H9 (cell line): ENCODE measurements at regions not wholly inside any gene's neighbourhood (a gene's known extent, or its start where the extent isn't known, plus 50 kb on each side); places are given as distances from the start of the nearest gene placed in this dataset.

Source experiments
- DNase-seq: peaks from one replicate; pipeline ENCODE4 v3.0.0-alpha.2; 2017
- H2AFZ ChIP-seq: one replicate; pipeline ENCODE4 v1.6.1; 2013; ENCODE audit warnings: mild to moderate bottlenecking, low read length, control low read depth, moderate library complexity
- H2AK5ac ChIP-seq: 2 replicates; pipeline ENCODE4 v1.6.1; 2013; ENCODE audit warnings: low read length, control low read depth, mixed read lengths; ENCODE audit not compliant: insufficient read length
- H2BK120ac ChIP-seq: one replicate; pipeline ENCODE4 v1.6.1; 2013; ENCODE audit warnings: low read depth, mild to moderate bottlenecking, low read length, control low read depth, inconsistent platforms; ENCODE audit not compliant: poor library complexity, severe bottlenecking
- H2BK12ac ChIP-seq: 2 replicates; pipeline ENCODE4 v1.6.1; 2013; ENCODE audit warnings: low read length, control low read depth, mixed read lengths, low read depth; ENCODE audit not compliant: insufficient read length
- H2BK15ac ChIP-seq: 2 replicates; pipeline ENCODE4 v1.6.1; 2013; ENCODE audit warnings: low read depth, low read length, control low read depth
- H2BK20ac ChIP-seq: one replicate; pipeline ENCODE4 v1.6.1; 2013; ENCODE audit warnings: low read depth, mild to moderate bottlenecking, low read length, control low read depth, inconsistent platforms; ENCODE audit not compliant: poor library complexity, severe bottlenecking
- H2BK5ac ChIP-seq: 2 replicates; pipeline ENCODE4 v1.6.1; 2013; ENCODE audit warnings: low read length, control low read depth, mixed read lengths; ENCODE audit not compliant: insufficient read length
- H3K14ac ChIP-seq: 2 replicates; pipeline ENCODE4 v1.6.1; 2013; ENCODE audit warnings: low read length, control low read depth; ENCODE audit not compliant: insufficient read depth
- H3K18ac ChIP-seq: 2 replicates; pipeline ENCODE4 v1.6.1; 2013; ENCODE audit warnings: low read depth, mild to moderate bottlenecking, mixed read lengths, low read length, control low read depth; ENCODE audit not compliant: insufficient read length
- H3K23ac ChIP-seq: 2 replicates; pipeline ENCODE4 v1.6.1; 2013; ENCODE audit warnings: low read length, control low read depth, mixed read lengths, low read depth; ENCODE audit not compliant: insufficient read length
- H3K23me2 ChIP-seq: 2 replicates; pipeline ENCODE4 v1.6.1; 2013; ENCODE audit warnings: low read depth, mild to moderate bottlenecking, mixed read lengths, low read length, control low read depth; ENCODE audit not compliant: insufficient read length, poor library complexity, severe bottlenecking
- H3K27ac ChIP-seq: 2 replicates; pipeline ENCODE4 v1.5.1; 2013; ENCODE audit warnings: low read length, control low read depth, mixed read lengths, low read depth; ENCODE audit not compliant: insufficient read length
- H3K27me3 ChIP-seq: 2 replicates; pipeline ENCODE4 v1.6.1; 2013; ENCODE audit warnings: low read length, control low read depth, inconsistent platforms; ENCODE audit not compliant: insufficient read depth
- H3K4ac ChIP-seq: 2 replicates; pipeline ENCODE4 v1.6.1; 2013; ENCODE audit warnings: low read depth, mild to moderate bottlenecking, control low read depth, inconsistent platforms, low read length, moderate library complexity
- H3K4me1 ChIP-seq: 2 replicates; pipeline ENCODE4 v1.6.1; 2013; ENCODE audit warnings: low read length, control low read depth, inconsistent platforms; ENCODE audit not compliant: insufficient read depth
- H3K4me2 ChIP-seq: 2 replicates; pipeline ENCODE4 v1.6.1; 2013; ENCODE audit warnings: low read length, control low read depth, mixed read lengths; ENCODE audit not compliant: insufficient read length, insufficient read depth
- H3K56ac ChIP-seq: 2 replicates; pipeline ENCODE4 v1.6.1; 2013; ENCODE audit warnings: low read depth, mild to moderate bottlenecking, mixed read lengths, low read length, control low read depth; ENCODE audit not compliant: insufficient read length
- H3K79me1 ChIP-seq: 2 replicates; pipeline ENCODE4 v1.6.1; 2013; ENCODE audit warnings: low read depth, mild to moderate bottlenecking, moderate library complexity, low read length, control low read depth, inconsistent platforms; ENCODE audit not compliant: insufficient read depth, poor library complexity, severe bottlenecking
- H3K79me2 ChIP-seq: 2 replicates; pipeline ENCODE4 v1.6.1; 2013; ENCODE audit warnings: low read length, control low read depth, inconsistent platforms; ENCODE audit not compliant: insufficient read depth
- H3K9ac ChIP-seq: 2 replicates; pipeline ENCODE4 v1.6.1; 2013; ENCODE audit warnings: low read length, control low read depth, mixed read lengths; ENCODE audit not compliant: insufficient read length; ENCODE audit errors: extremely low read depth
- H3K9me3 ChIP-seq: one replicate; pipeline ENCODE4 v1.6.1; 2013; ENCODE audit warnings: low read depth, low read length, inconsistent platforms; ENCODE audit not compliant: control insufficient read depth
- H3T11ph ChIP-seq: one replicate; pipeline ENCODE4 v1.6.1; 2013; ENCODE audit warnings: mild to moderate bottlenecking, low read length, control low read depth, inconsistent platforms
- H4K20me1 ChIP-seq: one replicate; pipeline ENCODE4 v1.6.1; 2013; ENCODE audit not compliant: control insufficient read depth, insufficient read length, insufficient read depth
- H4K5ac ChIP-seq: 2 replicates; pipeline ENCODE4 v1.6.1; 2013; ENCODE audit warnings: low read depth, mild to moderate bottlenecking, mixed read lengths, low read length, control low read depth; ENCODE audit not compliant: insufficient read length
- H4K8ac ChIP-seq: replicated peaks from 2 replicates; pipeline ENCODE4 v1.6.1; 2013; ENCODE audit warnings: low read length, control low read depth, mixed read lengths, low read depth; ENCODE audit not compliant: insufficient read length
- H4K91ac ChIP-seq: 2 replicates; pipeline ENCODE4 v1.6.1; 2013; ENCODE audit warnings: low read depth, mild to moderate bottlenecking, moderate library complexity, mixed read lengths, low read length, control low read depth; ENCODE audit not compliant: insufficient read length
- H3K27ac Mint-ChIP-seq, 3 experiments: 2 replicates in 2 of 3; 3 replicates in 1 of 3; pipeline ENCODE4 v1.8.0; 2020 to 2021; ENCODE audit warnings: mixed read lengths in 3 of 3, mild to moderate bottlenecking in 1 of 3, moderate library complexity in 1 of 3
- H3K27me3 Mint-ChIP-seq: 2 replicates; pipeline ENCODE4 v1.8.0; 2021; ENCODE audit warnings: low read depth, mild to moderate bottlenecking, moderate library complexity, mixed read lengths
- H3K36me3 Mint-ChIP-seq, 3 experiments: 2 replicates in 2 of 3; 3 replicates in 1 of 3; pipeline ENCODE4 v1.8.0; 2020 to 2021; ENCODE audit warnings: low read depth in 3 of 3, mixed read lengths in 3 of 3; ENCODE audit not compliant: insufficient read depth in 1 of 3
- H3K4me1 Mint-ChIP-seq, 2 experiments: 2 replicates each; pipeline ENCODE4 v1.8.0; 2020; ENCODE audit warnings: mixed read lengths in 2 of 2
- H3K4me3 Mint-ChIP-seq, 2 experiments: 2 replicates in 1 of 2; 3 replicates in 1 of 2; pipeline ENCODE4 v1.8.0; 2020 to 2021; ENCODE audit warnings: mild to moderate bottlenecking in 2 of 2, mixed read lengths in 2 of 2, moderate library complexity in 1 of 2
- H3K9me3 Mint-ChIP-seq, 2 experiments: 2 replicates in 1 of 2; 3 replicates in 1 of 2; pipeline ENCODE4 v1.8.0; 2020; ENCODE audit warnings: mild to moderate bottlenecking in 2 of 2, mixed read lengths in 2 of 2, moderate library complexity in 1 of 2
- CTCF ChIP-seq: fragments of 200-600 bp; sonication (generic); conservative IDR thresholded peaks from 3 replicates; pipeline ENCODE4 v1.8.0; 2021; ENCODE audit warnings: antibody characterized with exemption, mild to moderate bottlenecking

- Histone ChIP-seq H3K14ac (no peak overlapping the region), H4K8ac (no peak overlapping the region), H3K27me3 (no peaks in the 10 kb centered on the region; the same call in 1 of the 2 replicates), H2AFZ (no peak overlapping the region), H3K4me1 (no peaks in the 10 kb centered on the region), H2AK5ac (no peak overlapping the region), H2BK12ac (no peak overlapping the region), H3K9ac (no peak overlapping the region), H3K18ac (no peak overlapping the region), H3K4ac (no peak overlapping the region), H4K5ac (no peak overlapping the region), H3K79me1 (no peaks in the 10 kb centered on the region), H3T11ph (no peak overlapping the region), H3K4me2 (no peak overlapping the region), H2BK20ac (no peak overlapping the region), H4K91ac (no peak overlapping the region), H3K79me2 (no peaks in the 10 kb centered on the region), H3K27ac (no peak overlapping the region), H3K56ac (no peak overlapping the region), H2BK120ac (no peak overlapping the region), H2BK15ac (no peak overlapping the region), H3K23ac (no peak overlapping the region), H2BK5ac (no peak overlapping the region), H3K9me3 (no peaks in the 10 kb centered on the region), H4K20me1 (no peaks in the 10 kb centered on the region), H3K23me2 (no peaks in the 10 kb centered on the region)
- Mint-ChIP-seq H3K27ac (no peak overlapping the region; a peak in 1 of 7 replicates), H3K9me3 (no peaks in the 10 kb centered on the region), H3K4me1 (peaks cover 0 to 4% of the 10 kb centered on the region in 2 experiments; a peak in 2 of 4 replicates), H3K36me3 (no peaks in the 10 kb centered on the region; a peak in 1 of 7 replicates), H3K4me3 (no peak overlapping the region), H3K27me3 (no peaks in the 10 kb centered on the region)
- TF ChIP-seq CTCF: no peak
- DNase-seq: no peak
Measured at GRCh38 chr4:129543299-129543698, 447.3 kb downstream of the C4orf33 start.
